HG03025 (cell line): ENCODE measurements at regions not wholly inside any gene's neighbourhood (a gene's known extent, or its start where the extent isn't known, plus 50 kb on each side); places are given as distances from the start of the nearest gene placed in this dataset.
"Not testable (repeated sequence)": the region's sequence is repeated elsewhere in the genome, so short reads cannot be mapped to it uniquely, and the experiment has no call there.

Experiments used
- ATAC-seq: cut with Tn5 transposase; IDR thresholded peaks from one replicate; pipeline ENCODE4 v1.9.1; 2021; ENCODE audit warnings: mild to moderate bottlenecking, moderate library complexity; ENCODE audit not compliant: unreplicated experiment, low FRiP score

DNA sequence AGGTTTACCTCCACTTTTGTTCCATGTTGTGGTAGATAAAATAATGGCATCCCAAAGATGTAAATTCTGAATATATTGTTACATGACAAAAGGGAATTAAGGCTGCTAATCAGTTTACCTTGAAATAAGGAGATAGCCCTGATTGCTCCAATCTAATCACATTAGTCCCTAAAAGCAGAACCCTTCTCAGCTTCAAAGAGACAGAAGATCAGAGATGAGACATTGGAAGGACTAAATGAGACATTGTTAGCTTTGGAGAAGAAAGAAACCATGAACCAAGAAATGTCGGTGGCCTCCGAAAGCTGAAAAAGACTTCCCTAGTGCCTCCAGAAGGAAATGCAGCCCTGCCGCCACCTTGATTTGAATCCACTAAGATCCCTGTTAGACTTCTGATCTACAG lies 82.8 kb upstream of the PARP8 start:
- no peak for ATAC-seq

DNA sequence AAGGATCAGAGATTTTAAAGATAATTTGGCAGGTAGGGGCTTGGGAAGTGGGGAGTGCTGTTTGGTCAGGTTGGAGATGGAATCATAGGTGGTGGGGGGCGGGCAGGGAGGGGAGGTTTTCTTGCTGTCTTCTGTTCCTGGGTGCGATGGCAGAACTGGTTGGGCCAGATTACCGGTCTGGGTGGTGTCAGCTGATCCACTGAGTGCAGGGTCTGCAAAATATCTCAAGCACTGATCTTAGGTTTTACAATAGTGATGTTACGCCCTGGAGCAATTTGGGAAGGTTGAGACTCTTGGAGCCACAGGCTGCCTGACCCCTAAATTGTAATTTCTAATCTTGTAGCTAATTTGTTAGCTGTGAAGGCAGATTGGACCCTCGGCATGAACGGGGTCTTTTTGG lies 78.0 kb upstream of the PARP8 start:
- ATAC-seq: not testable (repeated sequence)

DNA sequence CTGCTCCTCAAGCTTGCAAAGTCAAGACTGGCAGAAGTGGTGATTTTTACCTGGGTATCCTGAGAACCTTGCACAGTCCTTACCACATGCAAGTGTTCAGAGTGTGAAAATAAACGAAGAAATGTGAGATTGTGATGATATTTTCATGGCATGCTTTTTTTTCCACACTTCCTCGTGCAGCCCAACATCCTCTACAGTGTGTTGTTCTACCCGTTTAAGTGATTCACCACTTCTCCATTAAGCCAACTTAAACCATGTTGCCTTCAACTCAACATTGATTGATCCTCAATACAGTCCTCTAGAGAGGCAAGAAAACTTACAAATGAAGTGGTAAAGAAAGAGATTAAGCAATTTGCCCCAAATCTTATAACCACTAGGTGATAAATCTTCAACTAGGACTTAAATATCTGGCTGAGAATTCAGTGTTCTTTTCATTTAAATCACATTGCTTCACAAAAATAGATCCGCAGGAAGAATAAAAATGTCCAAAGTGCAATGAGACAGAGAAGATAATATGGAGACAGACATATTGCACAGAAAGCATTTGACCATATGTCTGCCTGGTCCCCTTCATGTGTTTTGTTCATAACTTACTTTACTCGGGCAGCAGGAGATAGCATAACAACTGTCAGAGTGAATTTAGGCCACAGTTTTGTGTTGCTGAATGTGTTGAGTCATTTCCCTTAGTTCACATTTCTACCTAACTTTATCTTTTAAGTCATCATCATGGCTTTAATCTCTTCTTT lies 75.8 kb upstream of the PARP8 start:
- ATAC-seq: not testable (repeated sequence)

DNA sequence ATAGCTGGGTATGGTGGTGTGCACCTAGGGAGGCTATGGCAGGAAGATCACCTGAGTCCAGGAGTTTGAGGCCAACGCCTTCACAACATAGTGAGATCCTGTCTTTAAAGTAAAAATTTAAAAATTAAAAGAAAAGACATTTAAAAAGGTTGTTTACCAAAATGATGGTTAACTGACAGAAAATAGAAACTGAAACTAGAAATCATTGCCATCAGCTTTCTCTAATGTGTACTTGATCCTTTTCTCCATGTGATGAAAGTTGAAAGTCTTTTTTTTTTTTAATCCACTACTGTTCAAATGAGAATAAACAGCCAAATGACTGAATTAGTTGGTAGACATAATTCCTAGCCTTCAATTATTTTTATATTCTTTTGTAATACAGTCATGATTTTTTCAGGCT lies 75.1 kb upstream of the PARP8 start:
- ATAC-seq: not testable (repeated sequence)

DNA sequence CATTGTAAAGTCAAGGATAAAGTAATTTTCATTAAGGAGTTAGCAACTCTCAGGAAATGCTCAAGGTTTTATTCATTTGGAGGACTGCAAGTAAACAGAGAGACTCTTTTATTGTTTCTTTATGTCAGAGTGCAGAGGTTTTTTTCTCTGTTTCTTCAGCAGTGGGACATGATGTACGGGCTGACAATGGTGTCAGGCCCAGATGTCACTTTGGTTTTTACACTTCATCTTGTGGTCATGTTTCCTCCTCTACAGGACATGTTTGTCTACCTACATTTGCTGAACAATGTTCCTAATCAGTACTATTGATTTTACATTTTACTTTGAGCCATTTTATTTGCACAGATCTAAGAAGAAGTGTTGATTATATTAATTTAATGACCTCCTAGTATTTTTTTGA lies 72.8 kb upstream of the PARP8 start:
- ATAC-seq: no peak

DNA sequence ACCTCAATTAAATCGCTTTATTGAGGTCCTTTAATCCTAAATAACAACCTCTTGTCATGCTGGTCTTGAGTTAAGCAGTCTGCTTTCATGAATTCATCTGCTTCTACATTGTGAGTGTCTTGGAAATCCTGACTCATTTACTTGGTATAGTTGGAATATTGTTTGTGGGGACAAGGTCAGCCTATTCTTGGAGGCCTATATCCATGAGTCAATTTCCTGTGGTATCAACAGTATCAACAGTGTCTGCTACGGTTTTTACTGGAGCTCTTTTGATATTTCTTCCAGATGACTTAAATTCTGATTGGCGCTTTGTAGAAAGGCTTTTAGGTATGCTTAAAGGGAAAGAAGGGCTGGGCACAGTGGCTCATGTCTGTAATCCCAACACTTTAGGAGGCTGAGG lies 71.2 kb upstream of the PARP8 start:
- no peak for ATAC-seq

DNA sequence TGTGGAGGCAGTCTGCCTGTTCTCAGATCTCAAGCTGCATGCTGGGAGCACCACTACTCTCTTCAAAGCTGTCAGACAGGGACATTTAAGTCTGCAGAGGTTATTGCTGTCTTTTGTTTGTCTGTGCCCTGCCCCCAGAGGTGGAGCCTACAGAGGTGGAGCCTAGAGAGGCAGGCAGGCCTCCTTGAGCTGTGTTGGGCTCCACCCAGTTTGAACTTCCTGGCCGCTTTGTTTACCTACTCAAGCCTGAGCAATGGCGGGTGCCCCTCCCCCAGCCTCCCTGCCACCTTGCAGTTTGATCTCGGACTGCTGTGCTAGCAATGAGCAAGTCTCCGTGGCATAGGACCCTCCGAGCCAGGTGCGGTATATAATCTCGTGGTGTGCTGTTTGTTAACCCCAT lies 64.9 kb upstream of the PARP8 start:
- ATAC-seq: not testable (repeated sequence)

DNA sequence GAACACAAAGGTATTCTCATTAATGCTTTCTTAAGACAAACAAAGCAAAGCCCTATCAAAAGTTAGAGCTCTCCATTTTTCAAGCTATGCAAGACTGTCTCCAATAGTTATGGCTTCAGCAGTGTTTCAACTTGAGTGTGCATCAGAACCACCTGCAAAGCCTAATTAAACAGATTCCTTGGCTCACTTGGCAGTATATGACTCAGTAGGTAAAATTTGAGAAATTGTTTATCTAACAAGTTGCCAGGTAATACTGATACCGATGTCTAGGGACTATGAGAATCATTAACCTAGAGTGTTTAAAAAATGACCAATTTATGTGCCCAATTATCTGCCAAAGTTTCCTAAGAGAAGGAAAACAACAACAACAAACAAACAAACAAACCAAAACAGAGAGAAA lies 60.3 kb upstream of the PARP8 start:
- no peak for ATAC-seq

DNA sequence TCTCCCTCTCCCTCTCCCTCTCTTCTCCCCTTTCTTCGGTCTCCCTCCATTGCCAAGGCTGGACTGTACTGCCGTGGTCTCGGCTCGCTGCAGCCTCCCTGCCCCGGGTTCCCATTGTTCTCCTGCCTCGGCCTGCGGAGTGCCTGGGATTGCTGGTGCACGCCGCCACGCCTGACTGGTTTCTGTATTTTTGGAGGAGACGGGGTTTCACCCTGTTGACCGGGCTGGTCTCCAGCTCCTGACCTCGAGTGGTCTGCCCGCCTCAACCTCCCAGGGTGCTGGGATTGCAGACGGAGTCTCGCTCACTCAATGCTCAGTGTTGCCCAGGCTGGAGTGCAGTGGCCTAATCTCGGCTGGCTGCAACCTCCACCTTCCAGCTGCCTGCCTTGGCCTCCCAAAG lies 59.0 kb upstream of the PARP8 start:
- ATAC-seq: not testable (repeated sequence)

DNA sequence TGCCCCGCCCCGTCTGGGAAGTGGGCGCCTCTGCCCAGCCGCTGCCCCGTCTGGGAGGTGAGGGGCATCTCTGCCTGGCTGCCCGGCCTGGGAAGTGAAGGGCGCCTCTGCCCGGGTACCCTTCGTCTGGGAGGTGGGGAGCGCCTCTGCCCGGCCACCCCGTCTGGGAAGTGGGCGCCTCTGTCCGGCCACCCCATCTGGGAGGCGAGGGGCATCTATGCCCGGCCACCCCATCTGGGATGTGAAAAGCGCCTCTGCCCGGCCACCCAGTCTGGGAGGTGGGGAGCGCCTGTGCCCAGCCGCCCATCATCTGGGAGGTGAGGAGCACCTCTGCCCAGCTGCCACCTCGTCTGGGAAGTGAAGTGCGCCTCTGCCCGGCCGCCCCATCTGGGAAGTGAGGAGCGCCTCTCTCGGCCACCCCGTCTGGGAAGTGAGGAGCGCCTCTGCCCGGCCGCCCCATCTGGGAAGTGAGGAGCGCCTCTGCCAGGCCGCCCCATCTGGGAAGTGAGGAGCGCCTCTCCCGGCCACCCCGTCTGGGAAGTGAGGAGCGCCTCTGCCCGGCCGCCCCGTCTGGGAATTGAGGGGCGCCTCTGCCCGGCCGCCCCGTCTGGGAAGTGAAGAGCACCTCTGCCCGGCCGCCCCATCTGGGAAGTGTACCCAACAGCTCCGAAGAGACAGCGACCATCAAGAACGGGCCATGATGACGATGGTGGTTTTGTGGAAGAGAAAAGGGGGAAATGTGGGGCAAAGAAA lies 58.3 kb upstream of the PARP8 start:
- not testable (repeated sequence) for ATAC-seq

DNA sequence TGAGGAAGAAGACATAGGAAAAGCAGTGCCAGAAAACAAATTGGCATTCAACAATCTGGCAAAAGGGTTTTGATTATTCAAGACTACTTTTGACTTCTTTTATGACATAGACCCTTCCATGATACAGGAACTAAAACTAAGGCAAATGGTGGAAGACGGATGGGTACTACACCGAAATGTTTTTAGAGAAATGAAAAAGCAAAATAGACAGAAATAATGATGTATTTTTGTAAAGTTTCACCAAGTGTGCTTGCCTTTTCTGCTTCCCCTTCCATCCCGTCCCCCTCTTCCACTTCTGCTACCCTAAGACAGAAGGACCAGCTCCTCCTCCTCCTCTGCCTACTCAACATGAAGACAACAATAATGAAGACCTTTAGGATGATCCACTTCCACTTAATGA lies 53.4 kb upstream of the PARP8 start:
- not testable (repeated sequence) for ATAC-seq
